KMS-11 (cell line): ENCODE measurements at regions not wholly inside any gene's neighbourhood (a gene's known extent, or its start where the extent isn't known, plus 50 kb on each side); places are given as distances from the start of the nearest gene placed in this dataset.
"Not testable (repeated sequence)": the region's sequence is repeated elsewhere in the genome, so short reads cannot be mapped to it uniquely, and the experiment has no call there.

ENCODE experiments used
- H2AFZ ChIP-seq: fragments of 200-600 bp; sonication (generic); 2 replicates; pipeline ENCODE4 v1.6.1; 2016; ENCODE audit warnings: antibody characterized with exemption, mixed run types, low read depth
- H3K27ac ChIP-seq: fragments of 200-600 bp; sonication (generic); 2 replicates; pipeline ENCODE4 v1.6.1; 2016; ENCODE audit warnings: mild to moderate bottlenecking, mixed run types
- H3K27me3 ChIP-seq: fragments of 200-600 bp; sonication (generic); 2 replicates; pipeline ENCODE4 v1.6.1; 2017; ENCODE audit warnings: mild to moderate bottlenecking, low read depth, mixed run types, moderate library complexity; ENCODE audit not compliant: insufficient read depth
- H3K36me3 ChIP-seq: fragments of 200-600 bp; sonication (generic); 2 replicates; pipeline ENCODE4 v1.6.1; 2017; ENCODE audit warnings: mild to moderate bottlenecking, mixed run types; ENCODE audit not compliant: insufficient read depth
- H3K4me1 ChIP-seq: fragments of 200-600 bp; sonication (generic); 2 replicates; pipeline ENCODE4 v1.6.1; 2016; ENCODE audit warnings: mild to moderate bottlenecking, low read depth, mixed run types; ENCODE audit not compliant: poor library complexity, severe bottlenecking
- H3K4me2 ChIP-seq: fragments of 200-600 bp; sonication (generic); 2 replicates; pipeline ENCODE4 v1.7.0; 2016; ENCODE audit warnings: mild to moderate bottlenecking, mixed run types
- H3K4me3 ChIP-seq: fragments of 200-600 bp; sonication (generic); IDR thresholded peaks from 2 replicates; pipeline ENCODE4 v1.6.1; 2017; ENCODE audit warnings: low read depth, low read length, mixed read lengths; ENCODE audit not compliant: insufficient read depth
- H3K79me2 ChIP-seq: fragments of 200-600 bp; sonication (generic); 2 replicates; pipeline ENCODE4 v1.6.1; 2016; ENCODE audit warnings: low read depth, mixed run types; ENCODE audit not compliant: insufficient read depth
- H3K9ac ChIP-seq: fragments of 200-600 bp; sonication (generic); 2 replicates; pipeline ENCODE4 v1.6.1; 2016; ENCODE audit warnings: mild to moderate bottlenecking, mixed run types
- H4K20me1 ChIP-seq: fragments of 200-600 bp; sonication (generic); 2 replicates; pipeline ENCODE4 v1.6.1; 2016; ENCODE audit warnings: mild to moderate bottlenecking, mixed run types; ENCODE audit not compliant: insufficient read depth

DNA sequence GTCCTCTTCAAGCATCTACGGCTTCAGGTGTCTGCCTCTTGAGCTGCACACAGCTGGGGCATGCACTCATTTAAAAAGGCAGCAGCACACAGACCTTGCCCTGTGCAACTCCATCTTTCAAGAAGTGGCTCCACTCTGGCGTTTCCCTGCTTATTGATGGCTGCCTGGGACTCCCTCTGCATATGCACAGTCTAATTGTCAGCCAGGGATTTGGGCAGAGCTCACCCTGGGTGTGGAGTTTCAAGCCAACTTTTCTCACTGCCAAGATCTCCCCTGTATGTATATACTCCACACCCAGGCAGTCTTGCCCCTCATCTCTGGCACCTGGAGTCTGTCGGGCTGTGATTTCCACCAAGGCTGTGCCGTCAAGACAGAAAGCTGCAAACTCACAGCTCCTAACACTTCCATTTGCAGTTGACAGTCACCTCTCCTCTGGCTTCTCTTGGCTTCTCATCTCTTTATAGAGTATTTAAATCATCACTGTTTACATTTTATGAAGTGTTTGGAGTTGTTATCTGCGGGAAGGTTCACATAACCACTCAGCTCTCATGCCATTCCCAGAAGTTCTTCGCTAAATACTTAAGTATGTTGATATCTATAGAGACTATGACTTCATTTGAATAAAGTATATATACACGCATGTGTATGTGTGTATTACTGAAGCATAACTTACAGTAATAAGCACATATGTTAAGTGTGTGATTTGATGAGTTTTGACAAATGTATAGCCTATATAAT, 130.5 kb upstream of the ZNF469 start:
- H3K4me2 ChIP-seq, H3K36me3 ChIP-seq, H3K9ac ChIP-seq, H4K20me1 ChIP-seq, H2AFZ ChIP-seq, H3K4me3 ChIP-seq, H3K79me2 ChIP-seq, H3K27ac ChIP-seq, H3K4me1 ChIP-seq: not testable (repeated sequence)
- H3K27me3 ChIP-seq, result peaks cover 25% of the 10 kb centered on the region

DNA sequence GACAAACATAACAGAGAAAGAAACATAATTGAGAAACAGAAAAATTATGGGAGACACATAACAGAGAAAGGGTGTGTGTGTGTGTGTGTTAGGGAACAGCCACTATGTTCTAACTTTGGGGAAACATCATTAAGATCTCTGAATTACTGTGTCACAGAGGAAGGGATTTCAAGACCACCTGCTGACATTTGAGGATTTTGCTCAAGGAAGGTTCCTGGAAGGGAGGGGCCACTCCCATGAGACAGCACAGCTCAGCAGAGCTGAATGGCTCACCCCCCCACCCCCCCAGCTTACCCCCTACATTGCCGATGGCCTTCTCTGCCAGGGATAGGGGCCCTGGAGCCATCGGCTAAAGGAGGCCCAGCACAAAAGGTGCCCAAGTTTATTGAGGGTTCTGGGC, 124.6 kb upstream of the ZNF469 start:
- H4K20me1 ChIP-seq, H3K36me3 ChIP-seq, H3K9ac ChIP-seq, H3K4me1 ChIP-seq, H3K27ac ChIP-seq, H3K4me3 ChIP-seq, H3K79me2 ChIP-seq, H3K4me2 ChIP-seq, H2AFZ ChIP-seq: not testable (repeated sequence)
- peaks cover 38% of the 10 kb centered on the region; the same call in 1 of the 2 replicates for H3K27me3 ChIP-seq

DNA sequence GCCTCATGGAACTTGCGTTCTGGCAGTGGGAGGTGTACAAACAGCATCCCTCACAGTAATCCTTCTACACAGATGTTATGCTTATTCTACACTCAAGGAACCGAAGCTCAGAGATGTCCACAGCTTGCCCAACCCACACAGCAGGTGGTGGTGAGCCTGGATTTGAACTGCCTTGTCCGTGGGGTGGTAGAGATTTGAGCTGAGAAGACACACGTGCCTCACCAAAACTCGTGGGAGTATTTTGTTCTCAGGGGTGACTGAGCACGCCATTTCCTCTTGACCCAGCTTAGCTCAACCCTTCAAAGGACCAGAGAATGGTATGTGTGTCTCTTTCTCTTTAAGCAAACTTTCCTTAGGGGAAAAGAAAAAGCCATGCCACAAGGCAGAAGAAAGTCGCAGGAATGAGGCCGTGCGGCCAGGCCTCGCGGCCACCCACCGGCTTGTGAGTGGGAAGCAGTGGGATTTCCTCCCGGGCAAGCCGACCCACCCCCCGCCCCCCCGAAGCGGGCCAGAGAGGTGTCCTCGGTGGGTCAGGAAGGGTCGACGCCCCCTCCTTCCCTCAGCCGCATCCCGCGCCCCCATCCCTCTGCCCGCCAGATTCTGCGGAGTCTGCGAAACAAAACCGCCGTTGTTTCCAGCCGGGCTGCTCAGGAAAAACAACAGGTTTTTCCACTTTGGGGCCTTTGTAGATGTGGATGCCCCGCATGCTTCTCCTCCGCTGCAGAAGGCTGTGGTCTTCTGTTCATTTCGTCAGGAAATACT, 123.8 kb upstream of the ZNF469 start:
- H4K20me1 ChIP-seq, H3K79me2 ChIP-seq, H3K36me3 ChIP-seq, H3K4me2 ChIP-seq, H3K9ac ChIP-seq, H3K4me1 ChIP-seq, H3K27ac ChIP-seq, H3K4me3 ChIP-seq, H2AFZ ChIP-seq: not testable (repeated sequence)
- H3K27me3 ChIP-seq, result peaks cover 38% of the 10 kb centered on the region; the same call in 1 of the 2 replicates

DNA sequence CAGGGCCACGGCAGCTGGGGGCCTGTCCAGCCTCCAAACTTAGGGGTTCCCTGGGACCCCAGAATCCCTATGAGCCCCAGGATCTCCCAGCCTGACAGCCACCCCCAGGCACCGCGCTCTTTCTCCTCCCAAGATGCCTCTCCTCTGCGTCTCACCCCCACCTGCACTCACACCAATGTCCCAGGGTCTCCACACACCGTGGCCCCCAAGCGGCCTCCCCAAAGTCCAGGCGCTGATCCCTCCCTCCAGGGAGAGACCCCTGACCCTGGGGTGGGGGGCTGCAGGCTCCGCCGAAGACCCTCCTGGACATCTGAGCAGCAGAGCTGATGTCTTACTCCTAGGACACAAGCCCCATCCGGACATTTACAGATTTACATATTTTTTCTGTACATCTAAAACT, 123.2 kb upstream of the ZNF469 start:
- not testable (repeated sequence) for H3K9ac ChIP-seq, H4K20me1 ChIP-seq, H3K4me3 ChIP-seq, H3K27ac ChIP-seq, H3K4me2 ChIP-seq, H3K36me3 ChIP-seq, H3K4me1 ChIP-seq, H3K79me2 ChIP-seq, H2AFZ ChIP-seq
- H3K27me3 ChIP-seq, result peaks cover 38% of the 10 kb centered on the region; the same call in 1 of the 2 replicates

GRCh38 chr16:88260146-88260545, 122.6 kb upstream of the ZNF469 start:
- peaks cover 38% of the 10 kb centered on the region; the same call in 1 of the 2 replicates for H3K27me3 ChIP-seq
- not testable (repeated sequence) for H2AFZ ChIP-seq

GRCh38 chr16:88260881-88261665, 121.7 kb upstream of the ZNF469 start:
- H3K4me2 ChIP-seq, H3K79me2 ChIP-seq, H3K9ac ChIP-seq, H3K4me3 ChIP-seq, H3K36me3 ChIP-seq, H2AFZ ChIP-seq, H3K27ac ChIP-seq, H4K20me1 ChIP-seq, H3K4me1 ChIP-seq: not testable (repeated sequence)
- peaks cover 38% of the 10 kb centered on the region; the same call in 1 of the 2 replicates for H3K27me3 ChIP-seq

More at GRCh38 chr16:88260146-88260545, 122.6 kb upstream of the ZNF469 start:
- not testable (repeated sequence) for H3K27ac ChIP-seq, H3K4me2 ChIP-seq, H3K36me3 ChIP-seq, H3K79me2 ChIP-seq, H3K4me3 ChIP-seq, H3K4me1 ChIP-seq, H3K9ac ChIP-seq, H4K20me1 ChIP-seq

GRCh38 chr16:88261814-88262605, 120.7 kb upstream of the ZNF469 start:
- H4K20me1 ChIP-seq, H2AFZ ChIP-seq, H3K4me1 ChIP-seq, H3K9ac ChIP-seq, H3K4me3 ChIP-seq, H3K79me2 ChIP-seq, H3K27ac ChIP-seq, H3K36me3 ChIP-seq, H3K4me2 ChIP-seq: not testable (repeated sequence)
- H3K27me3 ChIP-seq, result peaks cover 33% of the 10 kb centered on the region; the same call in 1 of the 2 replicates

GRCh38 chr16:88262858-88263563, 119.7 kb upstream of the ZNF469 start:
- not testable (repeated sequence) for H4K20me1 ChIP-seq, H3K79me2 ChIP-seq, H3K4me2 ChIP-seq, H2AFZ ChIP-seq, H3K4me1 ChIP-seq, H3K36me3 ChIP-seq, H3K9ac ChIP-seq, H3K4me3 ChIP-seq, H3K27ac ChIP-seq
- peaks cover 37% of the 10 kb centered on the region; the same call in 1 of the 2 replicates for H3K27me3 ChIP-seq
